ENCODE measurements at regions not wholly inside any gene's neighbourhood (a gene's known extent, or its start where the extent isn't known, plus 50 kb on each side); places are given as distances from the start of the nearest gene placed in this dataset.

DNA sequence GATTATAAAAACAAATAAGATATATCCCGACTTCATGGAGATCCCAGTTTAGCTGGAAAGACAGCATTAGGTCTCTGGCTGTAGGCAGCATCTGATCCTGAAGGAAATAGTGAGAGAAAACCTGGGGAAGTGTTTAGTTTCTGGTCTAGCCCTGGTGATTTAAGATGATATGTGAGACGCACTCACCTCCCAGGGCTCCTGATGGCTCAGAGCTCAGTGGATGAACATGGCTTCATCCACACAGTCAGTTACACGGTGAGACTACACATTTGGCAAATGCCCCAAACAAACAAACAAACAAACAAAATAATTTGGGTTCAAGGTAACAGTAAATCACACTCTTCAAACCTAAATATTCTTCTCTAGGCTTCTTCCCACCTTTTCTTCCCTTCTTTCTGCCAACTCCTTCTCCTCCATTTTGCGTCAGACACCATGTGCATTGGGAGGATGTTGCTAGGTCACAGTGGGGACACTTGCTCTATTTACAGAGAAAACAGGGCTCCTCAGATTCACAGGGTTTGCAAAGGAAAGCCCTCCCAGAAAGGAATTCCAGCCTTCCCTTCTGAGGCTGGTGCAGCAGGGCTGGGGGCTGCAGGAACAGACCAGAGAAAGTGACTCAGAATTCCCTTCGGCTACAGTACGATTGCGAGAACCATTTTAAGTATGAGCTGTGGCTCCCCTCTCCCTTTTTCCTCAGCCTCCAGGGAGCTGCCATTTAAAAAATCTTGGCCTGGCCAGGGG lies 59.6 kb upstream of the SALL4 start:
- no peak overlapping the region for H3K27ac ChIP-seq (ENCODE audit: insufficient read depth, low read length, poor library complexity, severe bottlenecking)
- no peaks in the 10 kb centered on the region for H3K27me3 ChIP-seq (ENCODE audit: control insufficient read depth, insufficient read depth, low read length)
- no peak for ATAC-seq (ENCODE audit: low read depth in 2 of 2)
- Mint-ChIP-seq H3K27ac (no peak overlapping the region), H3K4me1 (no peaks in the 10 kb centered on the region), H3K36me3 (no peaks in the 10 kb centered on the region), H3K27me3 (peaks cover 16% of the 10 kb centered on the region), H3K4me3 (no peak overlapping the region), H3K9me3 (no peaks in the 10 kb centered on the region)
- DNase-seq, result no peak
- H3K9me3 ChIP-seq (ENCODE audit: control insufficient read depth in 2 of 2, low read length in 2 of 2), result no peaks in the 10 kb centered on the region
- no peaks in the 10 kb centered on the region for H3K36me3 ChIP-seq (ENCODE audit: control insufficient read depth, insufficient read depth, low read length)
- H3K4me1 ChIP-seq (ENCODE audit: control insufficient read depth, insufficient read depth, low read length, poor library complexity, severe bottlenecking), result no peaks in the 10 kb centered on the region
- no peak overlapping the region for H3K4me3 ChIP-seq (ENCODE audit: low read depth, low read length)

DNA sequence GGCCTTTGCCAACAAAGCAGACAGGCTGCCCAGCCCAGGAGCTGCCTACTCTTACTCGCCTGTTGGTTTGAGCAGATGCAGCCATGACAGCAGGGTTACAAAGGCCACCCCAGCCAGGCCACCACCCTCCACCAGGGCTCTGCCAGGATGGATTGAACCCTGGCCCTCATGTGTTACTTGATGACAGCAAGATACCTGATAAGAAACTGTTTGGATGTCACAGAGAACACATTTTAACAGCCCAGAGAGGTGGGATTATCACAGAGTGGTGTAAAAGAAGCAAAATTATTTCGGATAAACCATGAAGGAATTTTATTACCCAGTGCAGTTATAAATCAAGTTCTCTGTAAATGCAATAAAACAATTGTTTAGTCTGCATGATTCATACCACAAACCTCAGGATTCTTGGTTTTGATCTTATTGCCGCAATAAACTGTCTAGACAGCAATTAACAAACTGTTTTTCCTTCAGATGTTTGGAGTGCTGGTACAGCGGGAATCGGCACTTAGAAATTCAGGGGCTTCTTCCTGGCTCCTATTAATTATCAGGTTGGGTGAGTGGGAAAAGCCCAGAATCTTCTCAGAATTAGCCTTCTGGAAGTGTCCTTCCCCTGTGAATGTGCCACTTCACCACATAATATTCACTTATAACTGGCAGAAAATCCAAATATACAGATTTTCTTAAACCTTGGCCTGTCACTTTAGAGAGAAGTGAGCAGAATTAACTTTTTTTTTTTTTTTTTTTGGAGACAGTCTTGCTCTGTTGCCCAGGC lies 58.0 kb upstream of the SALL4 start:
- H3K36me3 ChIP-seq (ENCODE audit: control insufficient read depth, insufficient read depth, low read length), result no peaks in the 10 kb centered on the region
- no peak for ATAC-seq (ENCODE audit: low read depth in 2 of 2)

DNA sequence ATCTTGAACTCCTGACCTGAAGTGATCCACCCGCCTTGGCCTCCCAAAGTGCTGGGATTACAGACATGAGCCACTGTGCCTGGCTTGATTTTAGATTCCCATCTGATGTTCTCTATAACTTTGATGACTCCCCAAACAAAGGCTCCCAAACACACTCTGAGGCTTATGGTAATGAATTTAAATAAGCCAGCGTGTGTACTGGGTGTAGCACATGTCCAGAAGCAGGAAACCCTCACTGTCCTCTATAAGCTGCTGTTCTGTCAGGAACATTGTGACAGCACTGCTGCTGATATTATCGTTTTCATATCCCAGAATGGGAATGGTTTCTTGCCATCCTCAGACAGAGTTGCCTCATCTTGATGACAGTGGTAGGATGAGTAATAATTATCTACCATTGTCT lies 54.1 kb upstream of the SALL4 start:
- Mint-ChIP-seq H3K27ac (no peak overlapping the region), H3K4me3 (no peak overlapping the region), H3K27me3 (peaks cover 9% of the 10 kb centered on the region), H3K36me3 (no peaks in the 10 kb centered on the region), H3K9me3 (peaks cover 0 to 3% (median 0%) of the 10 kb centered on the region in 7 donors), H3K4me1 (no peaks in the 10 kb centered on the region)
- DNase-seq (no peak), ATAC-seq (ENCODE audit: low read depth in 2 of 2) (no peak)
- Histone ChIP-seq H3K36me3 (ENCODE audit: control insufficient read depth, insufficient read depth, low read length) (no peaks in the 10 kb centered on the region), H3K4me1 (ENCODE audit: control insufficient read depth, insufficient read depth, low read length, poor library complexity, severe bottlenecking) (no peaks in the 10 kb centered on the region), H3K27ac (ENCODE audit: insufficient read depth, low read length, poor library complexity, severe bottlenecking) (no peak overlapping the region), H3K9me3 (ENCODE audit: control insufficient read depth in 2 of 2, low read length in 2 of 2) (no peaks in the 10 kb centered on the region), H3K27me3 (ENCODE audit: control insufficient read depth, insufficient read depth, low read length) (no peaks in the 10 kb centered on the region), H3K4me3 (ENCODE audit: low read depth, low read length) (no peak overlapping the region)

More for the DNA sequence above, 58.0 kb upstream of the SALL4 start:
- no peaks in the 10 kb centered on the region for H3K4me1 Mint-ChIP-seq
- no peaks in the 10 kb centered on the region for H3K9me3 Mint-ChIP-seq
- H3K36me3 Mint-ChIP-seq, result no peaks in the 10 kb centered on the region
- Histone ChIP-seq H3K9me3 (ENCODE audit: control insufficient read depth in 2 of 2, low read length in 2 of 2) (no peaks in the 10 kb centered on the region), H3K27me3 (ENCODE audit: control insufficient read depth, insufficient read depth, low read length) (no peaks in the 10 kb centered on the region), H3K4me3 (ENCODE audit: low read depth, low read length) (no peak overlapping the region), H3K27ac (ENCODE audit: insufficient read depth, low read length, poor library complexity, severe bottlenecking) (no peak overlapping the region), H3K4me1 (ENCODE audit: control insufficient read depth, insufficient read depth, low read length, poor library complexity, severe bottlenecking) (no peaks in the 10 kb centered on the region)
- no peak for DNase-seq
- peaks cover 16% of the 10 kb centered on the region for H3K27me3 Mint-ChIP-seq
- H3K4me3 Mint-ChIP-seq, result no peak overlapping the region
- no peak overlapping the region for H3K27ac Mint-ChIP-seq

DNA sequence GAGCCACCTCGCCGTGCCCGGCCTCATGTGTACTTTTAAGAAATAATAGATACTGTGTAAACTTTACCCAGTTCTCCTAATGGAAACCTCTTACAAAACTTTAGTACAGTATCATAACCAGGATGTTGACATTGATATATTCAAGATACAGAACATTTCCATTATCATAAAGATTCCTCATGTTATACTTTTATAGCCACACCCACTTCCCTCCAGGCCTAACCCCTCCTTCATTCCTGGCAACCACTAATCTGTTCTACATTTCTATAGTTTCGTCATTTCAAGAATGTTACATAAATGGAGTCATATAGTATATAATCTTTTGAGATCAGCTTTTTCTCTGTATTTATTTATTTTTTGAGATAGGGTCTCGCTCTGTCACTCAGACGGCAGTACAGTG lies 52.6 kb upstream of the SALL4 start:
- no peaks in the 10 kb centered on the region for H3K4me1 ChIP-seq (ENCODE audit: control insufficient read depth, insufficient read depth, low read length, poor library complexity, severe bottlenecking)
- ATAC-seq (ENCODE audit: low read depth in 2 of 2) (no peak), DNase-seq (no peak)
- H3K9me3 ChIP-seq (ENCODE audit: control insufficient read depth in 2 of 2, low read length in 2 of 2), result no peaks in the 10 kb centered on the region
- no peak overlapping the region for H3K4me3 ChIP-seq (ENCODE audit: low read depth, low read length)
- no peak overlapping the region for H3K4me3 Mint-ChIP-seq
- H3K27ac Mint-ChIP-seq, result no peak overlapping the region
- H3K27me3 ChIP-seq (ENCODE audit: control insufficient read depth, insufficient read depth, low read length), result no peaks in the 10 kb centered on the region
- H3K4me1 Mint-ChIP-seq, result no peaks in the 10 kb centered on the region
- H3K36me3 ChIP-seq (ENCODE audit: control insufficient read depth, insufficient read depth, low read length), result no peaks in the 10 kb centered on the region
- H3K27me3 Mint-ChIP-seq, result no peaks in the 10 kb centered on the region
- no peak overlapping the region for H3K27ac ChIP-seq (ENCODE audit: insufficient read depth, low read length, poor library complexity, severe bottlenecking)
- no peaks in the 10 kb centered on the region for H3K36me3 Mint-ChIP-seq
- H3K9me3 Mint-ChIP-seq, result peaks cover 0 to 3% (median 0%) of the 10 kb centered on the region in 7 donors

Data from CD4-positive, CD25-positive, alpha-beta regulatory T cell (primary cell).